ENCODE measurements at regions not wholly inside any gene's neighbourhood (a gene's known extent, or its start where the extent isn't known, plus 50 kb on each side); places are given as distances from the start of the nearest gene placed in this dataset.

DNA sequence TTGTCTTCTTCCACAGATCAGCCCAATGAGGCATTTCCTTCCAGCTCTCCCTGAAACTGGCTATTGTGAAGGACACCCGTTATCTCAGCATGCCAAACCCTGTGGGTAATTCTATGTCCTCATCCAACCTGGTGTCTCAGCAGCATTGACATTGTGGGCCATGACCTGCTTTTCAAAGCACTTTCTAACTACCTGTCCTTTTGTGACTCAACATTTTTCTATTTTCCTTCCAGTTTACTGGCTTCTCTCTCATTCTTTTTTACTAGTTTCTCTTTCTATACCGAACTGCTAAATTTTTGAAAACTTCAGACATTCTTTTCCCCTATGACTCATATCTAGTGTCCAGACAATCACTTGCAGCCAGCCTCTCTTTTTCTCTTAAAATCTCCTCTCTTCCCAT is 136.4 kb upstream of the HTR2A start:
- intact Hi-C loops (cut with DNase I) = no loop called here
- Histone ChIP-seq H3K9me3 (no peaks in the 10 kb centered on the region), H3K27ac (replicated peaks in 1 of 4) (no peak overlapping the region), H3K27me3 (no peaks in the 10 kb centered on the region), H3K4me1 (no peaks in the 10 kb centered on the region), H3K4me3 (no peak overlapping the region), H3K36me3 (no peaks in the 10 kb centered on the region)
- TF ChIP-seq POLR2A (IDR thresholded peaks at IDR 0.05; ENCODE audit: low read depth) (no peak), POLR2AphosphoS5 (IDR thresholded peaks at IDR 0.05) (no peak), EP300 (IDR thresholded peaks at IDR 0.05) (no peak)
- TF ChIP-seq, protein P1, sequence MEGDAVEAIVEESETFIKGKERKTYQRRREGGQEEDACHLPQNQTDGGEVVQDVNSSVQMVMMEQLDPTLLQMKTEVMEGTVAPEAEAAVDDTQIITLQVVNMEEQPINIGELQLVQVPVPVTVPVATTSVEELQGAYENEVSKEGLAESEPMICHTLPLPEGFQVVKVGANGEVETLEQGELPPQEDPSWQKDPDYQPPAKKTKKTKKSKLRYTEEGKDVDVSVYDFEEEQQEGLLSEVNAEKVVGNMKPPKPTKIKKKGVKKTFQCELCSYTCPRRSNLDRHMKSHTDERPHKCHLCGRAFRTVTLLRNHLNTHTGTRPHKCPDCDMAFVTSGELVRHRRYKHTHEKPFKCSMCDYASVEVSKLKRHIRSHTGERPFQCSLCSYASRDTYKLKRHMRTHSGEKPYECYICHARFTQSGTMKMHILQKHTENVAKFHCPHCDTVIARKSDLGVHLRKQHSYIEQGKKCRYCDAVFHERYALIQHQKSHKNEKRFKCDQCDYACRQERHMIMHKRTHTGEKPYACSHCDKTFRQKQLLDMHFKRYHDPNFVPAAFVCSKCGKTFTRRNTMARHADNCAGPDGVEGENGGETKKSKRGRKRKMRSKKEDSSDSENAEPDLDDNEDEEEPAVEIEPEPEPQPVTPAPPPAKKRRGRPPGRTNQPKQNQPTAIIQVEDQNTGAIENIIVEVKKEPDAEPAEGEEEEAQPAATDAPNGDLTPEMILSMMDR (IDR thresholded peaks at IDR 0.05) = no peak
- no peak for DNase-seq (ENCODE audit: extremely low spot score)
- 59% methylated on average over 2 of the region's 2 CpGs for WGBS

- intact Hi-C loops (cut with DNase I) = no loop called here
- Histone ChIP-seq H3K4me1 (peaks cover 0 to 3% (median 0%) of the 10 kb centered on the region in 4 donors), H3K9me3 (no peaks in the 10 kb centered on the region), H3K4me3 (no peak overlapping the region), H3K27ac (replicated peaks in 1 of 4) (no peak overlapping the region), H3K27me3 (no peaks in the 10 kb centered on the region), H3K36me3 (no peaks in the 10 kb centered on the region)
- WGBS = 64% methylated on average over 6 of the region's 6 CpGs
- TF ChIP-seq, protein P1 (IDR thresholded peaks at IDR 0.05) = no peak
- TF ChIP-seq POLR2AphosphoS5 (IDR thresholded peaks at IDR 0.05) (no peak), POLR2A (IDR thresholded peaks at IDR 0.05; ENCODE audit: low read depth) (no peak), EP300 (IDR thresholded peaks at IDR 0.05) (no peak)
- no peak for DNase-seq (ENCODE audit: extremely low spot score)
These were observed 131.1 kb upstream of the HTR2A start for GRCh38 chr13:47027780-47028437.

DNA sequence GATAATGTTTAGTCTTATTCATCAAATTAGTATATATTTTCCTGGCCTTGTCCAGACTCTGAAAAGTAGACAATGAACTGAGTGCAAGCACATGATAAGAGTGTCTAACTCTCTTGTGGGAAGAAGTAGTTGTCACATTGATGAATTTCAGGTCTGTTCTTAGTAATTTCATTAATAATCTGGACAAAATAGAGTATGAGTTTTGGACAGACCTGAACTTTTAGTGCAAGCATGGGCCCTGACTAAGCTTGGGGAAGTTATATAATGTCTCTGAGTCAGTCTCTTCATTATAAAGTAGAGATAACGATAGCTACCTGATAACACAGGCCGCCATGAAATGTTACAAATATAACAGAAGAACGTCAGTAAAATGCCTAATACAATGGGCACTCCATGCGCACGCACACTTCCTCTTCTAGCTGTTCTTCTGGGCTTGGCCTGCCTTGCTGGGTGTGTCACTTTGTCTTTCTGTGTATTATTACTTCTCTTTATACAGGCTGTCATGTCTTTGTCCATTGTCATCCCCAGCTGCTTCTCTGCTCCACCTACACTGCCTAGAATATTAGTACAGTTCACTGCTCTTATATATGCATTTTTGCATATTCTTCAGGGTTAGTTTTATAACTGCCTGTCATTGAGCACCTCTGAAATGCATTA is 129.1 kb upstream of the HTR2A start:
- no peak overlapping the region for H3K4me3 ChIP-seq
- H3K27ac ChIP-seq (replicated peaks in 1 of 4) = no peak overlapping the region
- intact Hi-C loops (cut with DNase I) = no loop called here
- peaks cover 0 to 3% (median 0%) of the 10 kb centered on the region in 4 donors for H3K4me1 ChIP-seq
- no peaks in the 10 kb centered on the region for H3K27me3 ChIP-seq
- TF ChIP-seq, protein P1 (IDR thresholded peaks at IDR 0.05) = no peak
- no peak for TF ChIP-seq POLR2AphosphoS5 (IDR thresholded peaks at IDR 0.05)
- TF ChIP-seq POLR2A (IDR thresholded peaks at IDR 0.05; ENCODE audit: low read depth) = no peak
- TF ChIP-seq EP300 (IDR thresholded peaks at IDR 0.05) = no peak
- 50% methylated on average over 5 of the region's 5 CpGs for WGBS
- H3K9me3 ChIP-seq = no peaks in the 10 kb centered on the region
- no peak for DNase-seq (ENCODE audit: extremely low spot score)
- H3K36me3 ChIP-seq = no peaks in the 10 kb centered on the region

DNA sequence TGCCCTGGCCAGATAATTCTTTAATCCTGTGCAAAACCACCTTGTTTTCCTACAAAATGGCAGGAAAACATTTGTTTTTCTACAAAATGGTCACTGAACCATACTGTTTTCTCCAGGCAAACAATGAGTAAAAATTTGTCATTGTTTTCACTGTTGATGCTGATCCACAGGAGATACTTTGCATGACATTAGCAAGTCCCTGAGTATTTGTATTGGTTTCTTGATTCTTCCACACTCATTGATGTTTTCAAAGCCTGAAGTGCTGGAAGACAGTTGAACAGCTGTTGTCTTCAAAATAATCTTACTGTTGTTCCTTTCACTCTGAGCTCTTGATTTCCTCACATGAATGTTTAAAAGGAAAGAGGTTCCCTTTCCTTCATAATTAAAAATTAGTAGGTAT is 123.1 kb upstream of the HTR2A start:
- Histone ChIP-seq H3K36me3 (no peaks in the 10 kb centered on the region), H3K4me3 (no peak overlapping the region), H3K27ac (replicated peaks in 1 of 4) (no peak overlapping the region), H3K27me3 (no peaks in the 10 kb centered on the region), H3K4me1 (no peaks in the 10 kb centered on the region), H3K9me3 (peaks cover 0 to 8% (median 0%) of the 10 kb centered on the region in 4 donors)
- DNase-seq (ENCODE audit: extremely low spot score) = no peak
- intact Hi-C loops (cut with DNase I) = no loop called here
- TF ChIP-seq EP300 (IDR thresholded peaks at IDR 0.05) (no peak), POLR2AphosphoS5 (IDR thresholded peaks at IDR 0.05) (no peak), POLR2A (IDR thresholded peaks at IDR 0.05; ENCODE audit: low read depth) (no peak)
- TF ChIP-seq, protein P1 (IDR thresholded peaks at IDR 0.05) = no peak

All from esophagus muscularis mucosa (tissue), 4 donors.